GM23248 (cell line): ENCODE measurements at regions not wholly inside any gene's neighbourhood (a gene's known extent, or its start where the extent isn't known, plus 50 kb on each side); places are given as distances from the start of the nearest gene placed in this dataset.
"Not testable (repeated sequence)": the region's sequence is repeated elsewhere in the genome, so short reads cannot be mapped to it uniquely, and the experiment has no call there.

Source experiments
- EZH2 ChIP-seq: fragments of 200-600 bp; sonication (generic); IDR thresholded peaks from 2 replicates; pipeline ENCODE4 v1.6.1; 2018; ENCODE audit warnings: antibody characterized with exemption, mild to moderate bottlenecking; ENCODE audit not compliant: insufficient read depth, poor library complexity, severe bottlenecking
- EZH2phosphoT487 ChIP-seq: fragments of 200-600 bp; sonication (generic); IDR thresholded peaks from 2 replicates; pipeline ENCODE4 v1.6.1; 2018; ENCODE audit warnings: antibody characterized with exemption, moderate library complexity, mild to moderate bottlenecking, low read depth; ENCODE audit not compliant: insufficient read depth

DNA sequence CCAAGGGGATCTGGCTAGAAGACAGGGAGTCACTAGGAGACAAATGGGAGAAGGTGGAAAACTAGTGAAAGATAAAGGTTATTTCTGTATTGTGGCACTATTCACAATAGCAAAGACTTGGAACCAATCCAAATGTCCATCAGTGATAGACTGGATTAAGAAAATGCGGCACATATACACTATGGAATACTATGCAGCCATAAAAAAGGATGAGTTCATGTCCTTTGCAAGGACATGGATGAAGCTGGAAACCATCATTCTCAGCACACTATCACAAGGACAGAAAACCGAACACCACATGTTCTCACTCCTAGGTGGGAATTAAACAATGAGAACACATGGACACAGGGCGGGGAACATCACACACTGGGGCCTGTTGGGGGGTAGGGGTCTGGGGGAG is 282.4 kb upstream of the TAC1 start:
- TF ChIP-seq EZH2, EZH2phosphoT487: not testable (repeated sequence)
